Pancreas (tissue), 10 donors: ENCODE measurements at regions not wholly inside any gene's neighbourhood (a gene's known extent, or its start where the extent isn't known, plus 50 kb on each side); places are given as distances from the start of the nearest gene placed in this dataset.

ENCODE experiments used
- ATAC-seq, 4 donors: fragments of 200-7000 bp; cut with Tn5 transposase; one replicate each; pipeline versions ENCODE4 v1.8.0 to v1.9.1; 2020; ENCODE audit warnings: mild to moderate bottlenecking in 4 of 4, moderate library complexity in 4 of 4
- DNase-seq, 6 donors: peaks; one replicate each; pipeline ENCODE4 v3.0.0-alpha.2; 2020
- FAIRE-seq: peaks from 2 replicates; lab custom pipeline; 2012; peaks lifted over from hg19 to GRCh38; lab: Jason Lieb, UNC
- H3K27ac ChIP-seq, 4 donors: fragments of 200-600 bp; sonication (generic); 1 replicate in 3 of 4; 2 replicates in 1 of 4; pipeline versions ENCODE4 v1.5.0 to v1.8.0; 2020
- H3K27me3 ChIP-seq, 4 donors: fragments of 200-600 bp; one replicate each; pipeline ENCODE4 v1.8.0; 2021
- H3K36me3 ChIP-seq, 3 donors: fragments of 200-600 bp; sonication (generic) in 1 of 3; one replicate each; pipeline versions ENCODE4 v1.5.0 to v1.8.0; 2020 to 2021
- H3K4me1 ChIP-seq, 3 donors: fragments of 200-600 bp; one replicate each; pipeline ENCODE4 v1.8.0; 2021
- H3K4me3 ChIP-seq, 4 donors: fragments of 200-600 bp; sonication (generic) in 2 of 4; one replicate each; pipeline versions ENCODE4 v1.5.0 to v1.8.0; 2020 to 2021
- H3K9me3 ChIP-seq, 4 donors: fragments of 200-600 bp; one replicate each; pipeline ENCODE4 v1.8.0; 2021
- WGBS, 2 donors: extraction: QIAGEN DNeasy Blood & Tissue Kit; methylation state at CpG; one replicate each; pipeline ENCODE4 v1.1.7; 2013; 5-methylcytosine and 5-hydroxymethylcytosine counted together
- intact Hi-C, 3 donors: fragments of 100-400 bp; cut with DNase I; formaldehyde crosslinking; loops; one replicate each; pipeline versions ENCODE4 v1.11.1 to v1.14.2; 2022
- TF ChIP-seq, protein P1 (sequence below), 4 donors: fragments of 200-600 bp; sonication (generic) in 3 of 4; IDR thresholded peaks; one replicate each; pipeline versions ENCODE4 v1.5.0 to v1.8.0; 2021; ENCODE audit warnings: antibody characterized with exemption in 4 of 4
- donor health status: healthy with polysubstance abuse.
- donor health status: DM: no; HTN: no; CAD: no; lungs with moderate emphysema.
- donor health status: DM: no; HTN: no; CAD: no.
- donor health status: control.
- donor health status: control.
- donor health status: Bipolar disorder and iron deficiency.
- donor health status: DM: yes; HTN: yes; CAD: no.
- donor health status: DM: no; HTN: no; CAD: no.
- donor health status: DM: no; HTN: no; CAD: no.
- donor health status: DM: yes; HTN: yes; CAD: no.

DNA sequence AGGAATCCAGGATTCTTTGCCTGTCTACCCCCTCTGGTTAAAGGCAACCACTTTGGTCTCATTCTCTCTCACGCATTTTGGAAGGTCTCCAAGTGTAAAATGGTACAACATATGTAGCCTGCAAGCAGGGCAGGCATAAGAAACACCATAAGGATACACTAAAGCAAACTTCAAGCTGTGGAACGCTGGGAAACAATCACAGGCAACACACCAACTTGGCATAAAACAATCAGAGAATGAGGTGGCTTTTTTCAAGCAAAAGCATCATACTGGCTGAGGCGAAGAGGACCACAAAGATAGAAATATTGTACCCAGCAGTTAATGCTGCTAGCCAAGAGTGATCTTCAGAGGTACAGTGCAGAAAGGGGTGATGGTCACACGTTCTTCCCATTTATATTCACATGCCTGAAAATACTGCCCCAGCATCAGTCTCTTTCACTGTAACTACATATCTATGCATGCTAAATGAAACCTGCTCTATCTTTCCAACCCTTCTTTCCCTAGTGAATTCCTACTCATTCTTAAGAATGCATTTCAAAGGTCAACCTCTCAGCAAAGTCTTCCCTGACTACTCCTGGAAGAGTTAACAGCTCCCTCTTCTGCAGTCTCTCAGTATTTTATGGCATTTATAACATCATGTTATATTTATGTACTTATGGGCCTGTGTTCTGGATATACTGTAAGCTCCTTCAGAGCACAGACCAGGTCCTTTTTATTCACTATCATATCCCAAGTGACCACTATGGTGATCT, 71.9 kb upstream of the GALNT5 start:
- intact Hi-C loops, result no loop called here
- H3K4me3 ChIP-seq, result no peak overlapping the region
- no peak for ATAC-seq
- FAIRE-seq, result no peak
- TF ChIP-seq, protein P1, sequence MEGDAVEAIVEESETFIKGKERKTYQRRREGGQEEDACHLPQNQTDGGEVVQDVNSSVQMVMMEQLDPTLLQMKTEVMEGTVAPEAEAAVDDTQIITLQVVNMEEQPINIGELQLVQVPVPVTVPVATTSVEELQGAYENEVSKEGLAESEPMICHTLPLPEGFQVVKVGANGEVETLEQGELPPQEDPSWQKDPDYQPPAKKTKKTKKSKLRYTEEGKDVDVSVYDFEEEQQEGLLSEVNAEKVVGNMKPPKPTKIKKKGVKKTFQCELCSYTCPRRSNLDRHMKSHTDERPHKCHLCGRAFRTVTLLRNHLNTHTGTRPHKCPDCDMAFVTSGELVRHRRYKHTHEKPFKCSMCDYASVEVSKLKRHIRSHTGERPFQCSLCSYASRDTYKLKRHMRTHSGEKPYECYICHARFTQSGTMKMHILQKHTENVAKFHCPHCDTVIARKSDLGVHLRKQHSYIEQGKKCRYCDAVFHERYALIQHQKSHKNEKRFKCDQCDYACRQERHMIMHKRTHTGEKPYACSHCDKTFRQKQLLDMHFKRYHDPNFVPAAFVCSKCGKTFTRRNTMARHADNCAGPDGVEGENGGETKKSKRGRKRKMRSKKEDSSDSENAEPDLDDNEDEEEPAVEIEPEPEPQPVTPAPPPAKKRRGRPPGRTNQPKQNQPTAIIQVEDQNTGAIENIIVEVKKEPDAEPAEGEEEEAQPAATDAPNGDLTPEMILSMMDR (IDR thresholded peaks at IDR 0.05), result no peak
- H3K36me3 ChIP-seq, result no peaks in the 10 kb centered on the region
- DNase-seq, result no peak
- H3K27ac ChIP-seq, result no peak overlapping the region
- H3K9me3 ChIP-seq, result no peaks in the 10 kb centered on the region
- no peaks in the 10 kb centered on the region for H3K4me1 ChIP-seq
- 61 to 73% methylated on average over 4 of the region's 4 CpGs for WGBS, 2 donors
- H3K27me3 ChIP-seq, result no peaks in the 10 kb centered on the region

DNA sequence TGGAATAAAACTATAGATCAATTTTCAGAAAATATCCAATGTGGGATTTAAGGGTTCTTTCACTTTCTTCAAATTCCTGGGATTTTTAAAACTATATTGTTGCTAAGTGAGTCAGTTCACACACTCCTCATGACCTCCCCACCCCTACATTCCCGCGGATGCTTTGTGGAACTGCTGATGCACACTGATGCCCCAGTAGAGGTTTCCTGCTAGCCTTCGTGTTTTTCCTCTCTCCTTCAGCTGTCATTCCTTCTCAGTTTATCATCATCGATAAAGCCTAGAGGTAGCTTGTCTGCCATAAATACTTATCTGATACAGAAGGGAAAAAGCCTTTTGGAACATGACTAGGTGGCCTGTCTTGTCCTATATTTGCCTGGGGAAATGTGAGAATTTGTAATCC, 67.4 kb upstream of the GALNT5 start:
- Histone ChIP-seq H3K27me3 (peaks cover 0 to 1% (median 0%) of the 10 kb centered on the region in 4 donors), H3K9me3 (no peaks in the 10 kb centered on the region), H3K36me3 (no peaks in the 10 kb centered on the region), H3K27ac (no peak overlapping the region), H3K4me1 (no peaks in the 10 kb centered on the region), H3K4me3 (no peak overlapping the region)
- 64 to 68% methylated on average over 4 of the region's 4 CpGs for WGBS, 2 donors
- FAIRE-seq, result no peak
- no peak for DNase-seq
- ATAC-seq, result no peak
- TF ChIP-seq, protein P1 (IDR thresholded peaks at IDR 0.05), result no peak
- intact Hi-C loops, result no loop called here

DNA sequence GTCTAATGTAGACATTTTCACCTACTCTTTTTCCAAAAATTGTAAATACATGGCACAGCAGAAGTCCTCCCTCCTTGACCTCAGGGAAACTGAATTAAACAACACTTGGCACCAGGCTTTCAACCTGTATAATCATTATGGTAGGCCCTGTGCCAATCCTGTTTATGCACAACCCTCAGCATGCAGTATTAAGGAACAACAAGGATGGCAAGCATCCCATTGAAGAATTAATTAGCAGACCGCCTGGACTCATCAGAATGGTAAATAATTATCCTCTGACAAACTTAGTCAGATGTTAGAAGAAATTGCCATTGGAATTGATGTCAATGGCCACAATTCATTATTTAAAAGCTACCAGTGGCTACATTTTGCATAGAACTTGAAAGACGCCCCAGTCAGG, 66.3 kb upstream of the GALNT5 start:
- no peak overlapping the region for H3K27ac ChIP-seq
- H3K4me3 ChIP-seq, result no peak overlapping the region
- FAIRE-seq (no peak), ATAC-seq (no peak), DNase-seq (no peak)
- intact Hi-C loops, result no loop called here
- H3K4me1 ChIP-seq, result no peaks in the 10 kb centered on the region
- TF ChIP-seq, protein P1 (IDR thresholded peaks at IDR 0.05), result no peak
- no peaks in the 10 kb centered on the region for H3K9me3 ChIP-seq
- WGBS, 2 donors, result 82 to 88% methylated on average over 2 of the region's 2 CpGs
- peaks cover 0 to 7% (median 0%) of the 10 kb centered on the region in 4 donors for H3K27me3 ChIP-seq
- no peaks in the 10 kb centered on the region for H3K36me3 ChIP-seq

DNA sequence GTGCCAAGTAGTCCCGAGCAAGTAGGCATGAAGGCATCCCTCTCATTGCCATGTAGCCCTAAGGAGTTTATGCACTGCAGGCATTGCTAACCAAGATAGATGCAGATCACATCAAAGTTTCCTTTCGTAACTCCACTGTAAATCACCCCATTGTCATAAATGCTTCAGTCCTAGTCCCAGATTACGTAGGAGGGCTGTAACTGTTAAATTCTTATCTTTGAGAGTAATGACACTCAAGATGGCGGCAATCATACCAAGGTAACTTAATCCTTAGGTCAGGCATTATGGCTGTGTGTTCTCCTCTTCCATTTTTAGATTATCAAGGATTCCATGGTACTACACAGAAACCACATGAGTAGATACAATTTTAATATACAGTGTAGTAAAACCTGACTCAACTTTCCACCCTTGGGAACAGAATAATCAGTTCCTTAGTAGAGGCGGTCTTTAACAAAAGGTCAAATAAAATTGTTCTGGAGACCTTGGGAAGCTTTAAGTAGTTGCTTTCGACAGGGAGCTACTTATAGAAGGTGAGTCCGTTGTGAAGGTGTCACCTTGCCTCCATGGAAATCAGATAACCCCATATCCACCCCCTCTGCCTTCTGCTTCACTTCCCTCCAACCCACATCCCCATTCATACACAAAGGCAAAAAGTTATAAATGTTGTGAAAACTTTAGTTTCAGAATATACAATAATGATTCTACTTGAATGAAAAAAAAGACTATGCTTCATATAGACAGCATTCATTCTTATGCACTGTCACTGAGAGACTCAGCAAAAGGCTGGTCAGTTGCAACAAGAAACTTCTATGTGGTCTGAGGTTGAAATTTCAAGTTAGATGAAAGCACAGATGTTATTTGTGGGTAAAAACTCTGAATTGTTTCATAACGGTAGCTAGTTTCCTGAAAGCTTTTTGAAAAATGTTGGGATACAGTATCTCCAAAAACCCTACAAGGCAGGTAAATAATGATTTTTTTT, 64.8 kb upstream of the GALNT5 start:
- 61 to 72% methylated on average over 8 of the region's 8 CpGs for WGBS, 2 donors
- no peaks in the 10 kb centered on the region for H3K4me1 ChIP-seq
- FAIRE-seq (no peak), DNase-seq (no peak), ATAC-seq (no peak)
- H3K27me3 ChIP-seq, result peaks cover 0 to 7% (median 2%) of the 10 kb centered on the region in 4 donors
- H3K9me3 ChIP-seq, result no peaks in the 10 kb centered on the region
- no peak overlapping the region for H3K4me3 ChIP-seq
- TF ChIP-seq, protein P1 (IDR thresholded peaks at IDR 0.05), result no peak
- no peak overlapping the region for H3K27ac ChIP-seq
- intact Hi-C loops, result no loop called here
- H3K36me3 ChIP-seq, result no peaks in the 10 kb centered on the region
